Gastrocnemius medialis (tissue), 4 donors: ENCODE measurements at regions not wholly inside any gene's neighbourhood (a gene's known extent, or its start where the extent isn't known, plus 50 kb on each side); places are given as distances from the start of the nearest gene placed in this dataset.

Experiments
- POLR2A ChIP-seq, 2 donors: fragments of 450-650 bp; IDR thresholded peaks; one replicate each; pipeline ENCODE4 v1.6.1; 2017; ENCODE audit warnings: antibody characterized with exemption in 2 of 2, mild to moderate bottlenecking in 2 of 2, moderate library complexity in 2 of 2
- TF ChIP-seq, protein P1 (sequence below), 5 experiments: fragments of 450-650 bp in 3 of 5; fragments of 200-600 bp in 2 of 5; sonication (generic) in 2 of 5; IDR thresholded peaks in 4 of 5; conservative IDR thresholded peaks in 1 of 5; 1 replicate in 4 of 5; 2 replicates in 1 of 5; pipeline ENCODE4 v1.5.1; 2016 to 2019; ENCODE audit warnings: antibody characterized with exemption in 5 of 5, mild to moderate bottlenecking in 3 of 5, moderate library complexity in 3 of 5

DNA sequence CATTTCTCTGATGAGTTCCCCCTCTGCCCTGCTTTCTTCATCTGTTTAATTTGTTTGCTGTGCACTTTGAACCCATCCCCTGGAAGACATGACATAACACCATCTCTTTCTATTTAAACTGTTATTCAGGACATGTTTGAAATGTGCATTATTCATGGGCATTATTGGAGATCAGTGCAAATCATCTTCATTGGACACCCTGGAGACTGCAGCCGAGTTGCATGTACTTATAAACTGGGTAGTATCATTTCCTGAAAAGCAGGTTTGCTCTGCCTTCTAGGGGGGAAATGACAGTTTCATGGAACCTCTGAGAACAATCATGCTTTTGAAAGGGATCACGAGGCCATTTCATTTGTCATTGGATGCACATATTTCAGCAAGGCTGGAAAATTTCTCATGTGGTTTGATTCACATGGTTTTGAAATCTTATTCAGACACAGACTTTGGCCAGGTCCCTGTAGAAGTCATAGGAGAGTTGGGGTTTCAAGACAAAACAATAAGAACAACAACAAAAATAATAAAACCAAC is 462.8 kb upstream of the MEX3C start:
- TF ChIP-seq, protein P1, sequence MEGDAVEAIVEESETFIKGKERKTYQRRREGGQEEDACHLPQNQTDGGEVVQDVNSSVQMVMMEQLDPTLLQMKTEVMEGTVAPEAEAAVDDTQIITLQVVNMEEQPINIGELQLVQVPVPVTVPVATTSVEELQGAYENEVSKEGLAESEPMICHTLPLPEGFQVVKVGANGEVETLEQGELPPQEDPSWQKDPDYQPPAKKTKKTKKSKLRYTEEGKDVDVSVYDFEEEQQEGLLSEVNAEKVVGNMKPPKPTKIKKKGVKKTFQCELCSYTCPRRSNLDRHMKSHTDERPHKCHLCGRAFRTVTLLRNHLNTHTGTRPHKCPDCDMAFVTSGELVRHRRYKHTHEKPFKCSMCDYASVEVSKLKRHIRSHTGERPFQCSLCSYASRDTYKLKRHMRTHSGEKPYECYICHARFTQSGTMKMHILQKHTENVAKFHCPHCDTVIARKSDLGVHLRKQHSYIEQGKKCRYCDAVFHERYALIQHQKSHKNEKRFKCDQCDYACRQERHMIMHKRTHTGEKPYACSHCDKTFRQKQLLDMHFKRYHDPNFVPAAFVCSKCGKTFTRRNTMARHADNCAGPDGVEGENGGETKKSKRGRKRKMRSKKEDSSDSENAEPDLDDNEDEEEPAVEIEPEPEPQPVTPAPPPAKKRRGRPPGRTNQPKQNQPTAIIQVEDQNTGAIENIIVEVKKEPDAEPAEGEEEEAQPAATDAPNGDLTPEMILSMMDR (IDR thresholded peaks at IDR 0.05 in 4 of 5, conservative IDR thresholded peaks at IDR 0.05 in 1 of 5) = no peak
- TF ChIP-seq POLR2A (IDR thresholded peaks at IDR 0.05) = no peak
